Ovary (tissue), 7 donors: ENCODE measurements at regions not wholly inside any gene's neighbourhood (a gene's known extent, or its start where the extent isn't known, plus 50 kb on each side); places are given as distances from the start of the nearest gene placed in this dataset.

Experiments
- DNase-seq, 5 donors: peaks; one replicate each; pipeline ENCODE4 v3.0.0-alpha.2; 2019 to 2020
- H3K27ac ChIP-seq, 2 donors: fragments of 200-600 bp; one replicate each; pipeline versions ENCODE4 v1.5.1 to v1.8.0; 2019 to 2022
- H3K27me3 ChIP-seq: fragments of 200-600 bp; one replicate; pipeline ENCODE4 v1.8.0; 2022
- H3K36me3 ChIP-seq: fragments of 200-600 bp; sonication (generic); one replicate; pipeline ENCODE4 v1.5.1; 2019
- H3K4me1 ChIP-seq: one replicate; pipeline ENCODE4 v1.8.1; 2013; ENCODE audit warnings: mild to moderate bottlenecking, moderate library complexity; ENCODE audit not compliant: insufficient read depth
- H3K4me3 ChIP-seq: fragments of 200-600 bp; sonication (generic); one replicate; pipeline ENCODE4 v1.5.1; 2017
- H3K9me3 ChIP-seq, 2 donors: fragments of 200-600 bp in 1 of 2; sonication (generic) in 1 of 2; one replicate each; pipeline versions ENCODE4 v1.5.1 to v1.8.1; 2013 to 2019; ENCODE audit warnings: mild to moderate bottlenecking in 1 of 2, moderate library complexity in 1 of 2
- EP300 ChIP-seq: sonication (generic); formaldehyde crosslinking; IDR thresholded peaks from one replicate; pipeline ENCODE4 v1.6.1; 2017; ENCODE audit warnings: antibody characterized with exemption
- POLR2A ChIP-seq: fragments of 450-650 bp; IDR thresholded peaks from one replicate; pipeline ENCODE4 v1.6.1; 2017; ENCODE audit warnings: antibody characterized with exemption, mild to moderate bottlenecking, moderate library complexity
- WGBS, 3 donors: extraction: QIAGEN DNeasy Blood & Tissue Kit in 1 of 3; methylation state at CpG; one replicate each; pipeline versions ENCODE4 v1.1.5 to v1.1.7; 2013 to 2017; 5-methylcytosine and 5-hydroxymethylcytosine counted together
- intact Hi-C, 4 donors: fragments of 100-400 bp; cut with DNase I; formaldehyde crosslinking; loops; one replicate each; pipeline versions ENCODE4 v1.11.0 to v1.15.1; 2022 to 2023
- TF ChIP-seq, protein P1 (sequence below), 3 donors: fragments of 450-650 bp in 2 of 3; fragments of 200-600 bp in 1 of 3; IDR thresholded peaks; one replicate each; pipeline versions ENCODE4 v1.5.1 to v1.8.0; 2016 to 2022; ENCODE audit warnings: antibody characterized with exemption in 3 of 3, mild to moderate bottlenecking in 1 of 3
- donor health status: DM: no; HTN: no; CAD: no; lungs with moderate emphysema.
- donor health status: DM: no; HTN: no; CAD: no.
- donor health status: Bipolar disorder and iron deficiency.
- donor health status: DM: no; HTN: no; CAD: no.
- donor health status: DM: yes; HTN: yes; CAD: no.

DNA sequence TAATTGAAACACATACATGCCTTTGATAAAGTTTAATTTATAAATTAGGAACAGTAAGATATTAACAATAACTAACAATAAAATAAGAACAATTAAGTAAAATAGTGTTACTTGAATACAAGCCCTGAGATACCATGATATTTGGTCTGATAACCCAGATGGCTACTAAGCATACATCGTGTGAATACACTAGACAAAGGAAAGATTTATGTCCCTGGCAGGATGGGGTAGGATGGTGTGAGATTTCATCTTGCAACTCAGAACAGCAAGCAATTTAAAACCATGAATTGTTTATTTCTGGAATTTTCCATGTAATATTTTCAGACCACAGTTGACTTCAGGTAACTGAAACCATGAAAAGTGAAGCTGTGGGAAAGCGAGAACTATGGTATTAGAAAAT lies 169.5 kb downstream of the DIPK2A start:
- H3K4me1 ChIP-seq, result no peaks in the 10 kb centered on the region
- no peaks in the 10 kb centered on the region for H3K36me3 ChIP-seq
- 86 to 94% (median 93%) methylated on average over 2 of the region's 2 CpGs for WGBS, 3 donors
- intact Hi-C loops, result no loop called here
- H3K27me3 ChIP-seq, result no peaks in the 10 kb centered on the region
- H3K9me3 ChIP-seq, result no peaks in the 10 kb centered on the region
- no peak for DNase-seq
- TF ChIP-seq POLR2A (no peak), EP300 (no peak)
- TF ChIP-seq, protein P1, sequence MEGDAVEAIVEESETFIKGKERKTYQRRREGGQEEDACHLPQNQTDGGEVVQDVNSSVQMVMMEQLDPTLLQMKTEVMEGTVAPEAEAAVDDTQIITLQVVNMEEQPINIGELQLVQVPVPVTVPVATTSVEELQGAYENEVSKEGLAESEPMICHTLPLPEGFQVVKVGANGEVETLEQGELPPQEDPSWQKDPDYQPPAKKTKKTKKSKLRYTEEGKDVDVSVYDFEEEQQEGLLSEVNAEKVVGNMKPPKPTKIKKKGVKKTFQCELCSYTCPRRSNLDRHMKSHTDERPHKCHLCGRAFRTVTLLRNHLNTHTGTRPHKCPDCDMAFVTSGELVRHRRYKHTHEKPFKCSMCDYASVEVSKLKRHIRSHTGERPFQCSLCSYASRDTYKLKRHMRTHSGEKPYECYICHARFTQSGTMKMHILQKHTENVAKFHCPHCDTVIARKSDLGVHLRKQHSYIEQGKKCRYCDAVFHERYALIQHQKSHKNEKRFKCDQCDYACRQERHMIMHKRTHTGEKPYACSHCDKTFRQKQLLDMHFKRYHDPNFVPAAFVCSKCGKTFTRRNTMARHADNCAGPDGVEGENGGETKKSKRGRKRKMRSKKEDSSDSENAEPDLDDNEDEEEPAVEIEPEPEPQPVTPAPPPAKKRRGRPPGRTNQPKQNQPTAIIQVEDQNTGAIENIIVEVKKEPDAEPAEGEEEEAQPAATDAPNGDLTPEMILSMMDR (IDR thresholded peaks at IDR 0.05), result no peak
- no peak overlapping the region for H3K4me3 ChIP-seq
- H3K27ac ChIP-seq, result no peak overlapping the region

DNA sequence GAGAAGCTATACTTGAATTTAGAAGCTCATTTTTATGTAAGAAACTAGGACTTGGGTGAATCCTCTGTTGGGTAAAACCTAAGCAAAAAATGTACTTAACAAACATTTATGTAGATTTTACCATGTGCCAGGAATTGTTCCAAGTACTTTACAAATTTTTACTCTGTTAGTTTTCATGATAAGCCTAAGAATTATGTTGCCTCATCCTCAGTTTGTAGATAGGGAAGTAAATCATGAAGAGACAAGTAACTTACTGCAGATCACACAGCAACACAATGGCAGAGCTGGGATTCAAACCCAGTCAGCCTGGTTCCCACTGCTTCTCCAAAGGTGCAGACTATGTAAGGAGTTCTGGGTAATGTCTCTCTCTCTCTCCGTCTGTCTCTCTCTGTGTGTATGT lies 169.9 kb downstream of the DIPK2A start:
- Histone ChIP-seq H3K27ac (no peak overlapping the region), H3K9me3 (no peaks in the 10 kb centered on the region), H3K4me1 (no peaks in the 10 kb centered on the region), H3K4me3 (no peak overlapping the region), H3K27me3 (no peaks in the 10 kb centered on the region), H3K36me3 (no peaks in the 10 kb centered on the region)
- WGBS, 3 donors, result 81 to 88% (median 83%) methylated on average over 1 of the region's 1 CpG
- DNase-seq, result no peak
- TF ChIP-seq, protein P1 (IDR thresholded peaks at IDR 0.05), result no peak
- no peak for TF ChIP-seq EP300
- TF ChIP-seq POLR2A, result no peak
- intact Hi-C loops, result no loop called here

DNA sequence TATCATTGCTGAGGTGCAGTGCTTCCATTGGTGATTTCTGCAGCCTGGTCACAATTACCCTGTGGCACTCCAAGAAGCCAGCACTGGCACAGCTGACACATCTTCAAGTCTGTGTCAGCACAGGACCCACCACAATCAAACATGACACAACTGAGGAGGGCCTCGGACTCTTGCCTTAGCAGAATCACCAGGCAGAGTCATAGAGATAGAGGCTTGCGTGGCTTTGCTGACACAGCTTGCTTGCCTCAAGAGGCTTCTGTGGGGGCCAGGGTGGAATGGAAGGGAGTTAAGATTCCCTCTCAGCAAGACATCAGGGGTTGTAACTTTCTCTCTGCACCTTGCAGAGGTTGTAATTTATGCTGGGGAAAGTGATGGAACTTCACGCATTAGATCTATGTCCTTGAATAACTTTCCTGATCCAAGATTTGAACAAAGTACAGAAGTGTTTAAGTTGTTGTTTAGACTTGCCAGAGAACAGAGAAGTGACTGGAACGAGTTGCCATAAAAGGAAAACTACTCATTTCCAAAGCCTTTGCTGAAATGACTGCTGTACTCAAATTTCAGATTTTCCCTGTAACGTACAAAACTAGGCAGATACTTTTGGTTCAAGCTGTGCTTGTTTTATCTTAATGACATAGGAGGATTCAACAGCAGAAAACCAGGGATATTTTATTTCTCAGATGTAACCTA lies 170.7 kb downstream of the DIPK2A start:
- WGBS, 3 donors, result 7 to 11% (median 8%) methylated on average over 5 of the region's 5 CpGs
- intact Hi-C loops, result no loop called here

DNA sequence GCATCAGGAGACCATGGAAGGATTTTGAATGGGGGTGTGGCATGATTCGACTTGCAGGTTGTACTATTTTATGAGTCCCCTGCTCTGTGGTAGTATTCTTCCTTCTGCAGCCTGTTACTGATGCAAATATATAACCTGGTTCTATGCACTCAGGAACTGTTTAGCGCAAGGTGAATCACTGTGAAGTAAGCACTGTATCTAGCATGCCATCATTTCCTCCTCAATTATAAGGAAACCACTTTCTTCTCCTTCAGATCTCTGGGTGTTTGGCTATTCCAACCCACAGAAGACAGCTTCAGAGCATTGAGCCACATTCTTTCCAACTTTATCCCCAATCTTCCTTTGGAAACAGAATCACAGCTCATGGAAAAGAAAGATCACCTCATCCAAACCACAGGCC lies 176.7 kb downstream of the DIPK2A start:
- Histone ChIP-seq H3K9me3 (no peaks in the 10 kb centered on the region), H3K27me3 (no peaks in the 10 kb centered on the region), H3K36me3 (no peaks in the 10 kb centered on the region), H3K27ac (no peak overlapping the region), H3K4me3 (no peak overlapping the region), H3K4me1 (peaks cover 2% of the 10 kb centered on the region)
- TF ChIP-seq, protein P1 (IDR thresholded peaks at IDR 0.05), result no peak
- TF ChIP-seq EP300, result no peak
- TF ChIP-seq POLR2A, result no peak
- intact Hi-C loops, result no loop called here
- 96 to 100% (median 99%) methylated on average over 2 of the region's 2 CpGs for WGBS, 3 donors
- DNase-seq, result no peak

More for the DNA sequence above, 170.7 kb downstream of the DIPK2A start:
- Histone ChIP-seq H3K4me1 (no peaks in the 10 kb centered on the region), H3K27ac (no peak overlapping the region), H3K27me3 (no peaks in the 10 kb centered on the region), H3K9me3 (no peaks in the 10 kb centered on the region), H3K36me3 (no peaks in the 10 kb centered on the region), H3K4me3 (no peak overlapping the region)
- DNase-seq, result peak in 4 of 5 donors; percentile 16 to 48 (median 28)
- TF ChIP-seq POLR2A (no peak), EP300 (no peak)
- TF ChIP-seq, protein P1 (IDR thresholded peaks at IDR 0.05), result no peak
